PC-3 (cell line): ENCODE measurements at regions not wholly inside any gene's neighbourhood (a gene's known extent, or its start where the extent isn't known, plus 50 kb on each side); places are given as distances from the start of the nearest gene placed in this dataset.

Experiments
- EZH2 ChIP-seq: fragments of 300-600 bp; sonication (generic); IDR thresholded peaks from one replicate; pipeline ENCODE4 v1.6.1; 2017; ENCODE audit warnings: antibody characterized with exemption, mild to moderate bottlenecking, low read length; ENCODE audit not compliant: unreplicated experiment
- EZH2phosphoT487 ChIP-seq: fragments of 300-600 bp; sonication (generic); IDR thresholded peaks from 2 replicates; pipeline ENCODE4 v1.6.1; 2018; ENCODE audit warnings: mild to moderate bottlenecking, antibody characterized with exemption, low read length, borderline replicate concordance
- TF ChIP-seq, protein P1 (sequence below): fragments of 300-600 bp; sonication (generic); conservative IDR thresholded peaks from 2 replicates; pipeline ENCODE4 v1.5.1; 2017; ENCODE audit warnings: antibody characterized with exemption, low read depth, mild to moderate bottlenecking, low read length

GRCh38 chr6:22053391-22053997 is 243.3 kb downstream of the PRL start:
- TF ChIP-seq, protein P1, sequence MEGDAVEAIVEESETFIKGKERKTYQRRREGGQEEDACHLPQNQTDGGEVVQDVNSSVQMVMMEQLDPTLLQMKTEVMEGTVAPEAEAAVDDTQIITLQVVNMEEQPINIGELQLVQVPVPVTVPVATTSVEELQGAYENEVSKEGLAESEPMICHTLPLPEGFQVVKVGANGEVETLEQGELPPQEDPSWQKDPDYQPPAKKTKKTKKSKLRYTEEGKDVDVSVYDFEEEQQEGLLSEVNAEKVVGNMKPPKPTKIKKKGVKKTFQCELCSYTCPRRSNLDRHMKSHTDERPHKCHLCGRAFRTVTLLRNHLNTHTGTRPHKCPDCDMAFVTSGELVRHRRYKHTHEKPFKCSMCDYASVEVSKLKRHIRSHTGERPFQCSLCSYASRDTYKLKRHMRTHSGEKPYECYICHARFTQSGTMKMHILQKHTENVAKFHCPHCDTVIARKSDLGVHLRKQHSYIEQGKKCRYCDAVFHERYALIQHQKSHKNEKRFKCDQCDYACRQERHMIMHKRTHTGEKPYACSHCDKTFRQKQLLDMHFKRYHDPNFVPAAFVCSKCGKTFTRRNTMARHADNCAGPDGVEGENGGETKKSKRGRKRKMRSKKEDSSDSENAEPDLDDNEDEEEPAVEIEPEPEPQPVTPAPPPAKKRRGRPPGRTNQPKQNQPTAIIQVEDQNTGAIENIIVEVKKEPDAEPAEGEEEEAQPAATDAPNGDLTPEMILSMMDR: no peak
- no peak for TF ChIP-seq EZH2phosphoT487
- TF ChIP-seq EZH2: no peak
